Stimulated activated CD4-positive, alpha-beta T cell treated with anti-CD3 and anti-CD28 coated beads, Interleukin-1b, Interleukin-23, amount 100 ng/mL, for 4 hours (primary cell): ENCODE measurements at regions not wholly inside any gene's neighbourhood (a gene's known extent, or its start where the extent isn't known, plus 50 kb on each side); places are given as distances from the start of the nearest gene placed in this dataset.
"Not testable (repeated sequence)": the region's sequence is repeated elsewhere in the genome, so short reads cannot be mapped to it uniquely, and the experiment has no call there.

Experiments
- DNase-seq, 2 donors: peaks; one replicate each; pipeline ENCODE4 v3.0.0-alpha.2; 2020; ENCODE audit warnings: low read depth in 2 of 2

DNA sequence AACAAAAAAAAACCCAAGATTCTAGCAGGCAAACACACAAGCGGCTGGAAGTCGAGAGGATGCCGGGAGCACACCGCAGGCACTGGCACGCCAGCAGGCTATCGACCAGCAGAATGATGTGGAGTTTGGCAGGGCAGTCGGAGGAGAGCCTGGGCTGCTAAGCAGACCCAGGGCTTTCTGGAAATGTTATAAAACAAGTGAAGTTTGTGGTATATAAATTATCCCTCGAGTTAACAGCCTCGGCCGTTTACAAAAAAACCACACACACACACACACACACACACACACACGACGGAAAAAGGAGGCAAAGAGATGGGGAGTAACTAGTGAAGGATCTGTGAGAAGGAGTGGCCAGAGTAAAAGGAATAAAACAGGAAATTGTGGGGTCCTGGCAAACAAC is 87.2 kb upstream of the IVNS1ABP start:
- no peak for DNase-seq

DNA sequence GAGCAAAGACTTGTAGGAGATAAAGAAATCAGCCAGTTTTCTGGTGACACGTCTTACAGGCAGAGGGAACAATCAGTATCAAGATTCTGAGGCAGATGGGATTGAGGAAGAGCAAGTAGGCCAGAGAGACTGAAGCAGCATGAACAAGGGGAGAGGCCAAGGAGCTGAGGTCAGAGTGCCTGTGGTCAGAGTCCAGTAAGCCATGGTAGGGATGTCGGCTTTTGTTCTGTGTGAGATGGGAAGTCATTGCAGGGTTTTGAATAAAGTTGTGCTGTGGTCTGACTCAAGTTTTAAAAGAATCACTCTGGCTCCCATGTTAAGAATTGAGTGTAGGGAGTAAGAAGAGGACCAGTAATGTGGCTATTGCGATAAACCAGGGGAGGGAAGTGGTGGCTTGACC is 85.9 kb upstream of the IVNS1ABP start:
- DNase-seq, result no peak

DNA sequence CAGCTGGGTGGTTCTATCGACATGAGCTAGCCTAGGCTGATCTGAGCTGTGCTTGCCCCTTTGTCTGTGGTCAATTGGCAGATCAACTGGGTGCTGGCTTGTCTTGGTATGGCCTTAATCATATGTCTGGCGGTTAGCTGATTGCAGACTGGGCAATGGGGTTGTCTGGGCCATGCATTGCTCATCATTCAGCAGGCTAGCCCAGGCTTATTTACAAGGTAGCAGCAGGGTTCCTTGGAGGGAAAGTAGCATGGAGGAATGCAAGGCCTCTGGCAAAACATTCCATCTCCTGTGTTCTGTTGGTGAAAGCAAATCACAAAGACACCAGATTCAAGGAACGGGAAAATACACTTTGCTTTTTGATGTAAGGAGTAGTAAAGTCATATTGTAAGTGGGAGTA is 84.0 kb upstream of the IVNS1ABP start:
- no peak for DNase-seq

DNA sequence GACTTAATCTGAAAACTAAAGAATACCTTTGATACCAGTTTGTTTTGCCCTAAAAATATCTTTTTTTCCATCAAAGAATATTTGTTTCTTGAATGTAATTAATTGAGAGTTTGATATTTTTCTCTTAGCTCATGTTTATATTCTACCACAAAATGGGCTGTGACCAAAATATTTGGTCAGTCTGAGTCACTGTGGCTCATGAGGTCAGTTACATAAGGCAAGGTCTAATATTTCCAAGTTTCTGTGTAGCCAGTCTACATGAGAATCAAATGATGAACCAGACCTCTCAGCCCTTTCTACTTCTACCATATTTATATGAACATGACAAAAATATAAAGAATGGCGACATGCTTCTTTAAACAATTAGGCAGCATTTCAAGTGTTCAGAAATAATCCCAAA is 83.0 kb upstream of the IVNS1ABP start:
- DNase-seq, result no peak

DNA sequence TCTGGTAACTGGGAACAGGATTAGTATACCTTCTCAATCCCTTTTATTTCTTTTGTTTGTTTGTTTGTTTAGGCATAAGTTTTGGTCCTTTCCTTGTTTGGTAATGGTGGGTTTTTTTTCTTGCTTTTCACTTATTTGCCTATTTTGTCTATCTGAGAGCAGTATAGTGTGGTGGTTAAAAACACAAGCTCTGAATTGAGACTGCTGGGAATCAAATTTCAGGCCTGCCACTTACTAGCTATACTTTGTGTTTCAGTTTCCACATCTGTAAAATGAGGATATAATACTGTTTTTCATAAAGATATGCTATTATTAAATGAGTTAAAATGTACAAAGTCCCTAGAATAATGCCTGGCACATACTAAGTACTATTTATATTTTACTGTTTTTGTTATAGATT is 81.6 kb upstream of the IVNS1ABP start:
- no peak for DNase-seq

DNA sequence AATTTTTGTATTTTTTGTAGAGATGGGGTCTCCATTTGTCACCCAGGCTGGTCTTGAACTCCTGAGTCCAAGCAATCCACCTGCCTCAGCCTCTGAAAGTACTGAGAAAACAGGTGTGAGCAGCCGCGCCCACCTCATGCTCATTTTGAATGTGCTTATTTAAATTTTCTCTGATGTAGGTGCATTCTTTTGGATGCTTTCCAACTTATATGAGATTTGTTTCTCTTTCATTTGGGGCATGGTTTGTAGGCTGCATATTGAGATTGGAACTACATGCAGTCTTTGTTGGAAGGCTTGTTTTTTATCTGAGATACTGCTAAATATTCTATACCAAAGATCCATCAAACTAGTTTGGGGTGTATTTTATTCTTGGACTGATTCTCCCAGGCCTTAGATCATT is 81.0 kb upstream of the IVNS1ABP start:
- DNase-seq, result no peak

DNA sequence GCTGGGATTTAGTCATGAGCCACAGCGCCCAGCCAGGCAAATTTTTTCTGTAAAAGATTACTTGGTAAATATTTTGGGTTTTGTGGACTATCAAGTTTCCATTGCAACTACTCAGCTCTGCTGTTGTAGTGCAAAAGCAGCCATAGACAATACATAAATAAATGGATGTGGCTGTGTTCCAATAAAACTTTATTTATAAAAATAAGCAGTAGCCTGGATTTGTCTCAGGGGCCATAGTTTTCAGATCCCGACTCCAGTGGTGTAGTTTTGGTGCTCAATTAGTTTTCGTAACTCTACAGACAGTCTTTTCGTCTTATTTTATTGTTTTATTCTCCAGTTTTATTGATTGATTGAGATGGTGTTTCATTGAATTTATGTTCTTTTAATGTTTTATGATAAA is 80.1 kb upstream of the IVNS1ABP start:
- DNase-seq, result no peak

DNA sequence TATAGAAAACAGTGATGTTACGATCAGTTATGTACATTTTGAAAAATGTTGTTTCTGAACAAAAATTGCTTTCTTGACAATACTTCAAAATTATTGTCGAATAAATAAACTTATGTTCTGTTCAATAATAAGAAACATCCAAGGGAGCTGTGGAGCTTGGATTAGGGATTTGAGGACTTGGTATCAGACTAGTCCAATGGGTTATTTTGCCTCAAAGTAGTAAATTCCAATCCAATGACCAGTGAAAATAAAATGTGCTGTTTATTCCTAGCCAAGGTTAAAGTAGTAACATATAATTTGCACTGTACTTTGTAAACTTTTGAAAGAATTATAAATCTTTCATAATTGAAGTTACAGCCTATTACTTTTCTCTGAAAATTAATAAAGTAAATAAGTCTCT is 79.1 kb upstream of the IVNS1ABP start:
- no peak for DNase-seq

DNA sequence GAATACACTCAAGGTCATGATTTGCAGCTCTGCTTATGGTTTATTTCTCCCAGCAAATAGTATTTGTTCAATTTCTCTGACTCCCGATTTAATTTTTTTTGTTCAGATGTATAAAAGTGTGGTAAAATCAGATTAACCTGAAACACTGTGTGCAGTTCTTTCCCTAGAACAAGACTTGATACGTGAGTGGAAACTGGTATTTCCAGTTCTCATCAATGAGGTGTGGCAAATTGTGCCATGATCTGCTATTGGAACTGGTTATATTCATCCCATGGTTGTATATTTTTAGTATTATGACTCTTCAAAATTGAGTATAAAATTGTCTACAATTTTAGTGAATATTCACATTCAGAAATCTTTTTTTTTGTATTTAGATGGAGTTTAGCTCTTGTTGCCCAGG is 76.8 kb upstream of the IVNS1ABP start:
- no peak for DNase-seq

DNA sequence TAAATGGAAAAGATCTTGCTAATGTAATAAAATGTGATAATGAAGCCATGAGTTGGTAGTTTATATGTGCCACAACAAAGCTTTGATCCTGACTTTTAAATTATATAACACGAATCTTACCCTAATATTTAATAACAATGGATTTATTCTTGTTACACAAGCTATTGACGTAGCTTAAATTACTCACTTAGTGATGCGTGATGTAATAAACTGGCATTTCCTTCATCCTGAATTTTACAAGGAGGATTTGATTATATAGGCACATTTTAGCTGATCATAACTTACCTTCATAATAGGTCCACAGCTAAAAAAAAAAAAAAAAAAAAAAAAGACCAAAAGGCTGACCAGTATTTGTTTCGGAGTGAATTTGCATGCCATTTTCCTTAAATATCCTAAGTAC is 76.2 kb upstream of the IVNS1ABP start:
- no peak for DNase-seq

DNA sequence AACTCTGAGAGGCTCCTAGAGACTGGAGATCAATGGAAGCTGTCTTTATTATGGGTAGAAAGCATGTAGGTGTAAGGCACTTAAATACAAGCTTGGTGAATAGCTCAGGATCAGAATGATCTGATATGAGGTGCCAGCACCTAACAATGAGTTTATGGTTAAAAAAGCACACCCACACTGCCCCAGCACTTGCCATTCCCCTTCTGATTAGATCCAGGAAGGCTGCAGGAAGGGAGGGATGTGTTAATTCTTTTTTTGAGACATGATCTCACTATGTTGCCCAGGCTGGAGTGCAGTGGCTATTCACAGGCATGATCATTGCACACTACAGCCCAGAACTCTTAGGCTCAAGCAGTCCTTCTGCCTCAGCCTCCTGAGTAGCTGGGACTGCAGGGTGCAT is 71.8 kb upstream of the IVNS1ABP start:
- DNase-seq, result no peak

DNA sequence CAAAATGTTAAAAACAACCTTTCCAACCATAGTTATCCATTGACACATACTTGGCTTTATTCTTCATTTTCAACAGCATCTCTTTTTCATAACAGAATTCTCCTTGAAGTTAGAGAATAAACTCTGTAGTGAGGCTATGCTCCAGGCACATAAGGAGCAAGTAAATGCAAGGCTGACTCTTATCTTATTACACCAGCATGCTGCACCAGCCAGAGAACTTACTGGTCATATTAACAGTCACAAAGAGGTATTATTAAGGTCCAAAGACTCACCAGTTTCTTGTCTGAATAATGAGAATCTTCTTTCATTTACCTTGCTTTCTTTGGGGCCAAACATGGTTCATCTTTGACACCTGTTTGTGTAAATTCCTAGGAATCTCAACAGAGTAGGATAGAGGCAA is 71.3 kb upstream of the IVNS1ABP start:
- DNase-seq, result no peak

DNA sequence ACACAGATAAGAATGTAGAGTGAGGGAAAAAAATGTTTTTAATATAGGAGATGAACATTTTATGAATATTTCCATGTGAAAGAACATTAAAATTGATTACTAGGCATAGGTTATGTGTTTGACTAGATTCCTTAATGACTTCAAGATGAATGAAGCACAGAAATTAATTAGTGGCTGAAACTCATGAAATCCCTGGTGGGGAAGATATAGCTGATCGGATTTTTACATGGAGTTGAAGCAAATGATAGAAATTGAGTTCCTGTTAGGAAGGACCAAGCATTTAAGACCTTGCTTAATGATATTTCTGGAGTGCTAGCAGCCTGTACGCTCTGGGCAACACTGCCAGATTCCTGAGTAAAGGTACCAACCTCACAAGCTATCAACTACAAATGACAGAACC is 68.9 kb upstream of the IVNS1ABP start:
- no peak for DNase-seq

DNA sequence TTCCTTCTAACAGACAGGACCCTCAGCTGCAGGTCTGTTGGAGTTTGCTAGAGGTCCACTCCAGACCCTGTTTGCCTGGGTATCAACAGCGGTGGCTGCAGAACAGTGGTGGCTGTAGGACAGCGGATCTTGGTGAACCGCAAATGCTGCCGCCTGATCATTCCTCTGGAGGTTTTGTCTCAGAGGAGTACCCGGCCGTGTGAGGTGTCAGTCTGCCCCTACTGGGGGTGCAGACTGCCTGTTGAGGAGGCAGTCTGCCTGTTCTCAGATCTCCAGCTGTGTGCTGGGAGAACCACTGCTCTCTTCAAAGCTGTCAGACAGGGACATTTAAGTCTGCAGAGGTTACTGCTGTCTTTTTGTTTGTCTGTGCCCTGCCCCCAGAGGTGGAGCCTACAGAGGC is 66.8 kb upstream of the IVNS1ABP start:
- not testable (repeated sequence) for DNase-seq

DNA sequence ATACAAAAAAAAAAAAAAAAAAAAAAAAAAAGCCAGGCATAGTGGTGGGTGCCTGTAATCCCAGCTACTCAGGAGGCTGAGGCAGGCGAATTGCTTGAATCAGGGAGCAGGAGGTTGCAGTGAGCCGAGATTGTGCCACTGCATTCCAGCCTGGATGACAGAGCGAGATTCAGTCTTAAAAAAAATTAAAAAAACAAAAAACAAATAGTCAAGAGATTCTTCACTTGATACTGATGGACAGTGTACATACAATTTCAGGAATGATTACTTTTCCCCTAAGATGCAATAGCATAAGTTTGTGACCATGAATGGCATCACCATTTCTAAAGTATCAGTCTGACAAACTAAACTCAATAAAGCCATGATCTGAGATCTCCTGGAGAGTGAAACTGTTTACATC is 60.8 kb upstream of the IVNS1ABP start:
- DNase-seq, result no peak

DNA sequence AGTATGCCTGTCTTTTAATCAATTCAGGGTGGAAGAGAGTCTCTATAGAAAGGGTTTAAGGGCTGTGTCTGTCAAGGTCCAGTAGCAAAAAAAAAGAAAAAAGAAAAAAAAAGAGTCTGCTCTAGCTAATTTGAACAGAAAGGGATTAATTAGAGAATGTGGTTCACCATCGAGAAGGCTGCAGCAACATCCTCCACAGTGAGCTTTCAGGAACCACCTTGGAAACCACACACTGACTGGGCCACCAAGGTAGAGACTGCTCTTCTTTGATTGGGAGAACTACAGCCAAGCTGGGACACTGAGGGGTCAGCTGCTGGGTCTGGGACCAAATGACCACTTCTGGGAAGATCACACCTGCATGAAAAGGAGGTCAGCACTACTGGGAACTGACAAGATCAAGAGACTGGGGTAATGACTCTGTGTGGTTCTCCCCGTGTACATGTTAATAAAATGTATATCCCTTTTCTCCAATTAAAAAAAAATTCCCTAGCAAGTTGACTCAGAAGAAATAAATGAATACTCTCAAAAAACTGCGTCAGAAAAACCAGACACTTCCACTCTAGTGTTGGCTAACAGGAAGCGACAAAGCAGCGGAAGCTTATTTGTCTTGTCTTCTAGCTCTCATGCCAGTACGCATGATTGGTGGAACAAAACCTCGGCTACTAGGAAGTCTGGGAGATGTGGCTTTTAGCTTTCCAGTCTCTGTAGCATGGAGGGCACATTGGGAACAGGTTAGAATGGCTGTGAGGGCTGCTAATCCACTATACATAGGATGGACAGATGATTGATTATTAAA is 60.0 kb upstream of the IVNS1ABP start:
- DNase-seq, result no peak

DNA sequence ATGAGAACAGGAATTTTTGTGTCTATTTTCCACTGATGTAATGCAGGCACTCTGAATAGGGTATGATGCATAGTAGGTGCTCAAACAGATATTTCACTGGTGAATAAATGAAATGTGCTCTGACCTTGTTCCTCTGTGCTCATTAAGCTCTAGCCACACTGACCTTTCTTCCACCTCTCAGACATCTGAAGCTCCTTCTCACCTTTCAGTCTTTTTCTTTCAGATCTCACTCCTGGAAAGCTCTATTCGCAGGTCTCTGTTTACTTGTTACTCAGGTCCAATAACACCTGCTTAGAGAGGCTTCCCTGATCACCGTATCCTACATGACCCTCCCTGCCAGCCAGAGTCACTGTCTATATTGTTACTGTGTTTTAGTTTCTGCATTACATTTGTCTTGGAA is 59.2 kb upstream of the IVNS1ABP start:
- no peak for DNase-seq

DNA sequence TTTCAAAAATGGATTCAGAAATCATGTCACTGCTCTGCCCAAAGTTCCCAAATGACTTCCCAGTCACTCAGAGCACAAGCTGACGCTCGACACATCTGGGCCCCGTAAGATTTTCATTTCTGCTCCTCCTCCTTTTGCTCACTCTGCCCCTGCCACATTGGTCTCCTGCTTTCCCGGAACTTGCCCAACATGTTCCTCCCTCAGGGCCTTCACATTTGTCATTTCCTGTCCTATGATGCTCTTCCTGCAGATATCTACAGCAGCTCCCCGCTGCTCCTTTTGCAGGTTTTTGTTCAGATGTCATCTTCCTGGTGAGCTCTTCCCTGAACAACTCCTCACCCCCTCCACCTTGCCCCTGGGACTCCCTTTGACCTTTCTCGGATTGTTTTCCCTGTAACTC is 58.5 kb upstream of the IVNS1ABP start:
- no peak for DNase-seq

DNA sequence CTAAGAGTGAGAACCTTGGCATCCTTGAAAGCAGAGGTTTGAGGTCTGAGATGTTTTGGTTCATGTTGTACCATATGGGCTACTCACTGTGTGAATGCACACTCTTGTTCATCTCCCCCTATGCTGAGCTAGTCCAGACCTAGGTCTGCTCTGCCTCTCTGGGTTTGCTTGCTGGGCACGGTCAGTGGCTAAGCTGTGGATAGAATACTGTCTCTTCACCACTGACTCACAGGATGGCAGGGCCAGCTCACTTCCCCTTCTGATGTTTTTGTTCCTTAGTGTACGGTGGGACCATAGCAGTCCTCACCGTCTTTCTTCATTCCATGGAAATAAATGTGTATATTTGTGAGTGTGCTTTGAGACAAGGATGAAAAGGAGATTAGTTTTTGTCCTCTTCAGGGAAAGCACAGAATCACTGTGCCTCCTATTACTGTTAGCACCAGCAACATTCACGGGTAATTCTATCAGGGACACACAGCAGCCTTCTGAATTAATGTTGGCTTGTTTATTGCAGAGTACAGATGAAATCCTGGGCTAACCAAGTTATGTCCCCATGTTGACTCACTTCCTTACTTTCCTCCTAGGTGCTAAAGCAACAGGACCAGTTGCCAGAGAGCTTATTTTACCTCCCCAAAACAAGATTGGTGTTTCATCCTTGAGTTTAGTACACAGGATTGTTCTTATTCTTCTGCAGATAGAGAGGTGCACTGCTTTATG is 56.9 kb upstream of the IVNS1ABP start:
- DNase-seq, result no peak

DNA sequence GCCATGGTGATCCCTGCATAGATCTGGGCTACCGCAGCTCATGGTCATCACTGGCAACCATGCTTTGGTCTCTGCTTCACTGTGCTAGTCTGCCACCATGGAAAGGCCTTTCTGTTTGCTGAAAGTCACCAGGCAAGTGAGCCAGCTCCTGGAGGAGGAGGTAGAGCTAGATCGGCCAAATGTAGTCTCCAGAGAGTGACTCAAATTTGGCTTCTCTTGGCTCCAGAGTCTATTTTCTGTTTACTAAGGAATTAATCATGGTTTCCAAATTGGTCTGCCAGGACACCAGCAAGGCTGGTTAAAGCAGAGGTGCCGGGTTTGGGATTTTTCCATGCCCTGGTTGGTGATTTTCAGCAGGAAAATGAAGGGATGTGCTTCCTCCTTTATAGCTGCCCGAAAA is 52.7 kb upstream of the IVNS1ABP start:
- DNase-seq, result no peak

DNA sequence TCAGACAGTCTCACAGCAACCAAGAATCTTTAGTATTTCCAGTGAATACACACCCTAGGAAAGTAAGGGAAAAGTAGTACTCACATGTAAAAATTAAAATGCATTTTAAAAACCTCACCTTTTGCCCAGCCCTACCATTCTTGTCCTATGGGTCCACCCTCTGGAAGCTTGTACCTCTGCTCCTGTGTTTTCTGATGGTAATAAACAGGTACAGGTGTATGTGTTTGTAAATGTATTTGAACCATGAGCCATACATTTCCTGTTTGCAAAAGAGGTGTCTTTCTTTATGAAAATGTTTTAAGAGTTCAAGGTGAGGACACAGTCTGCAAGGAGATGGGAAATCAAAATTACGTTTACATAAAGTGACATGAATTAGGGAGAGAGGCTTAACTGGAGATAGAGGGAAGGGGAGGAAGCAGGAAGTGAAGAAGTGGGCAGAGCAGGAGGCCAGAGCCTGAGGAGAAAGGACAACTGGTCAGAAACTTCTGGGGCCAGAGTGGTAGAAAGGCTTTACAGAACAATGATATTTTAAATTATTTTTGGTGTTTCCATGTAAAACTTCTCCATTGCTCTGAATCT is 52.0 kb upstream of the IVNS1ABP start:
- DNase-seq, result no peak

DNA sequence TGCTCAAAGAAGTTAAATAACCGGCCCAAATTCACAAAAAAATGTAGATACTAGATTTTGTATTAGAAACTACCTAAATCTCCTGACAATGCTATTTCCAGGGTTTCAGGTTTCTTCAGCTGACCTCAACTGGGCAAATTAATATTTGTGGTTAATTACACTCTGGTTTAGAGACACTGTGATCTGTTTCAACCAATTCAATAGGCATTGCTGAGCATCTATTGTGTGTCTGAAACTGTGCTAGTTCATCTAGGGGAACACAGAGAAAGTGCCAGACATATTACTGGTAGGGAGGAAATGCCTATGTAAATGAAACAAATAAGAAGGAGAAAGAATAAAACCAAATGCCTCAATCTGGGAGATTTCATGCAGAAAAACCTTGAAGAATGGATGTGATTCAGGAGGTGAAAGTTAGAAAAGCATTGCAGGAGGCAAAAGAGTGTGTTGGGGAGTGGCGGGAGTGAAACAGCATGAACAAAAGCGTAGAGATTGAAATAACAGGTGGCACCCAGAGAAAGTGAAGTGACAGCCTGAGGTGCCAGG is 51.3 kb upstream of the IVNS1ABP start:
- DNase-seq, result no peak

DNA sequence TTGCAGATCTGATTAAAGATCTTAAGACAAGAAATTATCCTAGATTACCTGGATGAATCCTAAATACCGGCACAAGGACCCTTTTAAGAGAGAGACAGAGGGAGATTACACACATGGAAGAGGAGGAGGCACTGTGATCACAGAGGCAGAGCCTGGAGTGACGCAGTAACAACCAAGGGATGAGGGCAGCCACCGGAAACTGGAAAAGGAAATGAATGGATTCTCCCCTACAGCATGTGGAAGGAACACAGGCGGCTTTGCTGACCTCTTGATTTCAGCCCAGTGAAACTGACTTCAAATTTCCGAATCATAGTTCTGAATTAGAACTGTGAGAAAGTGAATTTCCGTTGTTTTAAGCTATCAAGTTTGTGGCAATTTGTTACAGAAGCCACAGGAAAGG is 50.2 kb upstream of the IVNS1ABP start:
- DNase-seq, result no peak
